IPS-20b (cell line): ENCODE measurements at regions not wholly inside any gene's neighbourhood (a gene's known extent, or its start where the extent isn't known, plus 50 kb on each side); places are given as distances from the start of the nearest gene placed in this dataset.

Experiments used
- H3K27ac ChIP-seq: one replicate; pipeline ENCODE4 v1.5.1; 2013; ENCODE audit warnings: low read length
- H3K27me3 ChIP-seq: 2 replicates; pipeline ENCODE4 v1.6.1; 2013; ENCODE audit warnings: mild to moderate bottlenecking, low read length, inconsistent platforms; ENCODE audit not compliant: insufficient read depth
- H3K36me3 ChIP-seq: 2 replicates; pipeline ENCODE4 v1.6.1; 2013; ENCODE audit warnings: low read depth, mild to moderate bottlenecking, inconsistent platforms, low read length, moderate library complexity; ENCODE audit not compliant: insufficient read depth
- H3K4me1 ChIP-seq: 2 replicates; pipeline ENCODE4 v1.6.1; 2013; ENCODE audit warnings: mild to moderate bottlenecking, control low read depth, inconsistent platforms, low read length, moderate library complexity; ENCODE audit not compliant: insufficient read depth
- H3K4me3 ChIP-seq: 2 replicates; pipeline ENCODE4 v1.5.1; 2013; ENCODE audit warnings: mild to moderate bottlenecking, low read length, inconsistent platforms
- H3K9ac ChIP-seq: 2 replicates; pipeline ENCODE4 v1.6.1; 2013; ENCODE audit warnings: low read depth, mild to moderate bottlenecking, inconsistent platforms, low read length, moderate library complexity
- H3K9me3 ChIP-seq: 2 replicates; pipeline ENCODE4 v1.6.1; 2013; ENCODE audit warnings: mild to moderate bottlenecking, low read depth, low read length, inconsistent platforms; ENCODE audit not compliant: insufficient read depth

DNA sequence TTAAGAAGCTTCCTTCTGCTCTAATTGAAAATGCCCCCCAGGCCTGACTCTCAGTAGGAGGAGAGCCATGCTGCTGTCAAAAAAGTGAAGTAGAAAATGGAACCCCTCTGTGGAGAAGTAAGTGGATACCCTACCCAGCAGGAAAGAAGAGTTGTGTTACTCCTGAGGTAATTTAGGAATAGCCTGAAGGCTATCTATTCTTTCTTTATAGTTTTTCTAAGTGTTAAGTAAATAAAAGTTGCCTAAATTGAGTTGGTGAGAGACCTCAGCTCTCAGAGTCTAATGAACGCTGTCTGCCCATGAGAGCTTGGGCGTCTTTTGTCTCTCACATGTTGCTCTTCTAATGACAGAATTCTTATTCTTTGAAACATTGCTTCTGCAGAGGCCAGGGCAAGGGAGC, 116.2 kb downstream of the NSUN3 start:
- Histone ChIP-seq H3K4me1 (no peaks in the 10 kb centered on the region), H3K9ac (no peak overlapping the region), H3K4me3 (no peak overlapping the region), H3K27me3 (no peaks in the 10 kb centered on the region), H3K27ac (no peak overlapping the region), H3K9me3 (no peaks in the 10 kb centered on the region), H3K36me3 (no peaks in the 10 kb centered on the region)

DNA sequence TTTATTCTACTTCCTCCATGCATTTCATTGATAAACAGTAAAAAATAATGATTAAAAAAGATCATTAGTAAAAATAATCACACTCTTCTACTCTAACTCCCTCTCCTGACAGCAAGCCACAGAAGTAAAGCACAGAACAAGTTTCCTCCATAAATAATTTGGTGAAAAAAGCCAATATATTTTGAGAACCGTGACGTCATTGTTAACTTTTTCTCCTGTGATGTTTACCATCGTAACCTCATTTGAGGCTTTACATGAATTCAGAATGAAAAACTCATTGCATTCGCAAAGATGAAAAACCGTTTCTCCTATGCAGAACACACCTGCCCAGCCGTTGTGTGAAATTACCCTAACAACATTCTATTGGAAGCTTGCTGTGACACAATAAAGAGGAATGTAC, 120.7 kb downstream of the NSUN3 start:
- Histone ChIP-seq H3K9ac (no peak overlapping the region), H3K27me3 (no peaks in the 10 kb centered on the region), H3K4me3 (no peak overlapping the region), H3K4me1 (no peaks in the 10 kb centered on the region), H3K36me3 (no peaks in the 10 kb centered on the region), H3K27ac (no peak overlapping the region), H3K9me3 (no peaks in the 10 kb centered on the region)

DNA sequence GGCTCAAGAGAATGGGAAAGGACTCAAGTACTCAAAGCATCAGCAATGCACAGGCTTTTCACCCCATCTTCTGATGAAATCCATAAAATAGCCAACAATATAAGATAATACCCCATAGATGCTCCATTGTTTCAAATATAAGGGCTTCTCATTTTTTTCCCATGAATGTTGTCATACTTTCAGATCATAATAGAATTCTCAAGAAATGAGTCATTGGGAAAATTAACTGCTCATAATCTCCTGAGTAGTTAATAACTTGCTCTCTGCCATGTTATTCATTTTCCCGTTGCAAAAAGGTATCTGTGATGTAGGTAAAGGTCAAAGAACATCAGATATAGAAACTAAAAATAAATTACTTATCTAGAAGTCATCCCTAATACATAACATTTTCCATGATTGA, 121.9 kb downstream of the NSUN3 start:
- Histone ChIP-seq H3K27me3 (no peaks in the 10 kb centered on the region), H3K4me1 (no peaks in the 10 kb centered on the region), H3K9ac (no peak overlapping the region), H3K27ac (no peak overlapping the region), H3K36me3 (no peaks in the 10 kb centered on the region), H3K9me3 (no peaks in the 10 kb centered on the region), H3K4me3 (no peak overlapping the region)

GRCh38 chr3:94185753-94186152, 122.9 kb downstream of the NSUN3 start:
- Histone ChIP-seq H3K36me3 (no peaks in the 10 kb centered on the region), H3K9ac (no peak overlapping the region), H3K4me3 (no peak overlapping the region), H3K9me3 (no peaks in the 10 kb centered on the region), H3K27ac (no peak overlapping the region), H3K27me3 (no peaks in the 10 kb centered on the region), H3K4me1 (no peaks in the 10 kb centered on the region)

DNA sequence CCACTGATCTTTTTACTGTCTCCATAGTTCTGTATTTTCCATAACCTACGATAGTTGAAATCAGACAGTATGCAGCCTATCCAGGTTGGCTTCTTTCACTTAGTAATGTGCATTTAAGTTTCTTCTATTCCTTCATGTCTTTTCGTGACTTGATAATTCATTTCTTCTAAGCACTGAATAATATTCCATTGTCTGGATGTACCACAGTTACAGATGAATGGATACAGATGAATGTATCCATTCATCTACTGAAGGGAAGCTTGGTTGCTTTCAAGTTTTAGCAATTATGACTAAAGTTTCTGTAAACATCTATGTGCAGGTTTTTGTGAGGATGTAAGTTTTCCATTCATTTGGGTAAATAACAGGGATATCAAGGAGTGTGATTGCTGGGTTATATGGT, 124.8 kb downstream of the NSUN3 start:
- Histone ChIP-seq H3K4me3 (no peak overlapping the region), H3K36me3 (no peaks in the 10 kb centered on the region), H3K4me1 (no peaks in the 10 kb centered on the region), H3K27ac (no peak overlapping the region), H3K27me3 (no peaks in the 10 kb centered on the region), H3K9me3 (no peaks in the 10 kb centered on the region), H3K9ac (no peak overlapping the region)

- H3K27me3 ChIP-seq: no peaks in the 10 kb centered on the region
- H3K4me3 ChIP-seq: no peak overlapping the region
- no peaks in the 10 kb centered on the region for H3K36me3 ChIP-seq
- H3K4me1 ChIP-seq: no peaks in the 10 kb centered on the region
- H3K9ac ChIP-seq: no peak overlapping the region
- H3K27ac ChIP-seq: no peak overlapping the region
- no peaks in the 10 kb centered on the region; the same call in 1 of the 2 replicates for H3K9me3 ChIP-seq
Measured at GRCh38 chr3:94195381-94195780, 132.5 kb downstream of the NSUN3 start.

DNA sequence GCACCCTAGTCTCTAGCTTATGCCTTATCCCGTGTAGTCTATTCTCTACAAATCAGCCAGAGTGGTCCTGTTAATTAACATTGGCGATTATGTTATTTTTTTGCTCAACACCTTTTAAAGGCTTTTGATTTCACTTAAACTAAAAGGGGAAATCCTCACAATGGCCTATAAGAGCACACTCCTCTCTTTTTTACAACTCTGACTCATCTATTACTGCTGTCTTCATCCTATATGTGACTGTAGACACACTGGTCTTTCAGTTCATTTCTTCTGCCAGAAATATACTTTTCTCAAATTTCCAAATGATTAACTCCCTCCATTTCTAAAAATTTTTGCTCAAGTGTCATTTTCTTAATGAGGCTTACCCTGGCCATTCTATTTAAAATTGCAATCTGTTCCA, 143.4 kb downstream of the NSUN3 start:
- Histone ChIP-seq H3K4me3 (no peak overlapping the region), H3K27ac (no peak overlapping the region), H3K27me3 (no peaks in the 10 kb centered on the region), H3K9me3 (no peaks in the 10 kb centered on the region; the same call in 1 of the 2 replicates), H3K9ac (no peak overlapping the region), H3K36me3 (no peaks in the 10 kb centered on the region), H3K4me1 (no peaks in the 10 kb centered on the region)

- Histone ChIP-seq H3K9ac (no peak overlapping the region), H3K4me1 (no peaks in the 10 kb centered on the region), H3K27me3 (no peaks in the 10 kb centered on the region), H3K36me3 (no peaks in the 10 kb centered on the region), H3K4me3 (no peak overlapping the region), H3K9me3 (no peaks in the 10 kb centered on the region; the same call in 1 of the 2 replicates), H3K27ac (no peak overlapping the region)
Measured at GRCh38 chr3:94210256-94210655, 147.4 kb downstream of the NSUN3 start.

DNA sequence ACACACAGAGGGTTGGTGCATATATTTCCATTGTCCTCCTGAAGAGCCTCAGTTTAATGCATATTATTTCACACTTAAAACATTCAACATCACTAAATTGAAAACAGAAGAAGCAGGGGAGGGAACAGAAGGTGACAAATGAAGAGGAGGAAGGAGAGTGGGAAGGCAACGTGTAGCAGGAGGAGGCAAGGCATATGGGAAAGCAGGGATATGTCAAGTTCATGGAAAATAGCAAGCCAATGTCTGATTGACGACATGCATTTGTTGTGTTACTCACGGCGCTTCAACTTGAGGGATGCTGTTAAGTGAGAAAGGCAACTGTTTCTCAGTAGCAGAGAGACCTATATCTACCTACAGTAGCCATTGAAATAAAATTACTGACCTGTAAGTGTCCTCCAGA, 154.5 kb downstream of the NSUN3 start:
- Histone ChIP-seq H3K9ac (no peak overlapping the region), H3K9me3 (no peaks in the 10 kb centered on the region), H3K36me3 (no peaks in the 10 kb centered on the region), H3K27me3 (no peaks in the 10 kb centered on the region), H3K4me1 (no peaks in the 10 kb centered on the region), H3K4me3 (no peak overlapping the region), H3K27ac (no peak overlapping the region)

- no peak overlapping the region for H3K27ac ChIP-seq
- no peaks in the 10 kb centered on the region for H3K9me3 ChIP-seq
- no peak overlapping the region for H3K9ac ChIP-seq
- no peak overlapping the region for H3K4me3 ChIP-seq
- H3K27me3 ChIP-seq: no peaks in the 10 kb centered on the region
- H3K36me3 ChIP-seq: no peaks in the 10 kb centered on the region
- no peaks in the 10 kb centered on the region for H3K4me1 ChIP-seq
Measured at GRCh38 chr3:94220426-94220825, 157.6 kb downstream of the NSUN3 start.

DNA sequence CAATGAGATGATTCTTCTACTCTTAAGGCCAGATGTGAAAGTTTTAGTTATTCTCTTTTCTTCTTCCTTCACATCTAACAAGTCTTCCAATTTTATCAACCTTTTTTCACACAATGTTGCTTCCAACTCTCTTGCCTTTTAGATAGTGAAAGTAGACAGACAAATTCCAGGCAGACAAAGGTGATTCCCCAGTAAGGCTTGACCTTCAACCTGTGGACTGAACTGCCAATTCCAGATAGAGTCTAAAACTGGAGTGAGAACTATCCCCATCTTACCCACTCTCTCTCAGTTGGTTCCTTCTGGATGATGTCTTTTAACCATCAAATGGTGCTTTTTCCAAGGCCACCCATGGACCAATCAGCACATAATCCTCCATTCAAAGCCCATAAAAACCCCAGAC, 159.0 kb downstream of the NSUN3 start:
- Histone ChIP-seq H3K4me3 (no peak overlapping the region), H3K4me1 (no peaks in the 10 kb centered on the region), H3K9me3 (no peaks in the 10 kb centered on the region), H3K36me3 (no peaks in the 10 kb centered on the region), H3K27ac (no peak overlapping the region), H3K9ac (no peak overlapping the region), H3K27me3 (no peaks in the 10 kb centered on the region)

DNA sequence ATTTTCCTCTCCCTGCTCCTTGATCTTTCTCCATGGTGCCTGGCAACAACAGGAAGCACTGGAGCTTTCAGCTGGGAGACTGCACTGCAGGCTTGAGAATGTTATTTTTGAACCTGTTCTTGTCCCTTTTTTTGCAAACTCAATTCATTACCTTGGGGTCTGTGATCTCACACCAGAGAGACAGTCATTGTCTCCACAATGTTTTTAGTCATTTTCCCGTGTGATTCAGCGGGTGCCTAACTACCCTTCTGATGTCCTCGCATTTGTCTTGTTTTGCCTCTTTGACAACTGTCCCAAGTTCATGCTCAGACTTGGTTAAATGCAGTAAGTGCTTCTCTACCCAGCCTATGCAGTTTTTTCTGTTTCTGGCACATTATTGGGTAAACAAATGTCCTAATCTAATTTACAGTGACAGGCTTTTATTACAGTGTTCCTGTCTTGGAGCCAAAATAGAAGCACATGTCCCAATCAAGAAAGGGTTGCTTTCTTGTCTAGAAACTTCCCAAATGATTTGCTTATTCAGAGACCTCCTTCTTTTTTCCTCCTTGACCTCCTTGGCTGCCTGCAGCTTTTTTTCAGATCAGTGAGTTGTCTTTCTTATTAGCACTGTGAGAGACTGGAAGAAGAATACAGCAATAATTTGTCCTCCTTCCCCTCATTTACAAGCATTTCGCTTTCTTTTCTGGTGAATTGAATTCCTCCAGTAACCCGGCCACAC, 162.4 kb downstream of the NSUN3 start:
- H3K9ac ChIP-seq: no peak overlapping the region
- no peak overlapping the region for H3K27ac ChIP-seq
- H3K27me3 ChIP-seq: no peaks in the 10 kb centered on the region
- H3K36me3 ChIP-seq: no peaks in the 10 kb centered on the region
- no peaks in the 10 kb centered on the region for H3K9me3 ChIP-seq
- H3K4me3 ChIP-seq: no peak overlapping the region
- H3K4me1 ChIP-seq: no peaks in the 10 kb centered on the region
